Suppressor macrophage treated with lipopolysaccharide for 4 hours (primary cell): ENCODE measurements at regions not wholly inside any gene's neighbourhood (a gene's known extent, or its start where the extent isn't known, plus 50 kb on each side); places are given as distances from the start of the nearest gene placed in this dataset.
A peak's percentile ranks its signal among the peaks of the same experiment; 100 is the strongest.

ENCODE experiments used
- DNase-seq: peaks from one replicate; pipeline ENCODE4 v3.0.0-alpha.2; 2020

- DNase-seq: no peak
Measured at GRCh38 chr12:97276661-97277429, 185.8 kb upstream of the RMST start.

DNA sequence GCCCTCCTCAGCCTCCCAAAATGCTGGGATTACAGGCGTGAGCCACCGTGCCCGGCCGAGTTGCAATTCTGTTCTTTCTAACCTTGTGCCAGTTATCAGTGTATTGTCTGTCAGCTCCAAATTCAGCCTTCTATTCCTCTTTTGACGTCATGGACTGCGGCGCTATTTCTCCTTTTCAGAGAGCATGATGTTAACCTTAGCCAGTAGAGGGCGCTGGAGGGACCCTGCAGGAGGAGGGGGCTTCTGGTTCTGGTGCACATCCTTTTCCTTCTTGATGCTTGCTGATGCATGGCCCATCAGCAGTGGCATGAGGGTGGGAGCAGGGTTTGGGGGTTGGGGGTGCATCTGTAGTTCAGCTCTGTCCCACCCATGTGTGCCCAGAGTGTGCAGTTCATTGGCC, 179.3 kb upstream of the RMST start:
- no peak for DNase-seq

DNA sequence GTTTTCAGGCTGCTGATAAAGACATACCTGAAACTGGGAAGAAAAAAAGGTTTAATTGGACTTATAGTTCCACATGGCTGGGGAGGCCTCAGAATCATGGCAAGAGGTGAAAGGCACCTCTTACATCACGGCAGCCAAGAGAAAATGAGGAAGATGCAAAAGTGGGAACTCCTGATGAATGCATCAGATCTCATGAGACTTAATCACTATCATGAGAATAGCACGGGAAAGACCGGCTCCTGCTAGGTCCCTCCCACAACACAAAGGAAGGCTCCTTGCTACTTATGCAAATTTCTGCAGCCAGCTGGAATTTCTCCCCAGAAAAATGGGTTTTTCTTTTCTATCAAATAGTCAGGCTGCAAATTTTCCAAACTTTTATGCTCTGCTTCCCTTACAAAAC, 174.1 kb upstream of the RMST start:
- DNase-seq: peak; percentile 81

GRCh38 chr12:97292588-97292987, 170.0 kb upstream of the RMST start:
- DNase-seq: peak; percentile 13

- peak; percentile 48 for DNase-seq
Measured at GRCh38 chr12:97293541-97293940, 169.1 kb upstream of the RMST start.

DNA sequence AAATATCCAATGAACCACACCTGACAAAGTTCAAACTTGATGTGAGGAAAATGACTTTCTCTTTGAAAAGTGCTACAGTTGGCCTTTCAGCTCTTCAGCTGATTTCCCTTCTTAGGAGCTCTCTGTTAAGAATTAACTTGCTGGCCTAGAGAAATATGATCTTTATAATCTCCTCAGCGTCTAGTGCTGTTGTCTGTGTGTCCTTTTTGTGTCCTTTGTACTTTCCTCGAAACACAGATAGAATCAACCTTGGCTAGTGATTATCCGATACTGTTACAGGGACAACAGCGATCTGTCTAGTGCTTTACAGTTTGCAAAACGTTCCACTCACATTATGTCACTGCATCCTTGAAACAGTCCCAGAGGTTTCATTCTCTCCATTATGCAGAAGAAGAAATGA, 162.8 kb upstream of the RMST start:
- no peak for DNase-seq

- no peak for DNase-seq
Measured at GRCh38 chr12:97300431-97300830, 162.2 kb upstream of the RMST start.

DNA sequence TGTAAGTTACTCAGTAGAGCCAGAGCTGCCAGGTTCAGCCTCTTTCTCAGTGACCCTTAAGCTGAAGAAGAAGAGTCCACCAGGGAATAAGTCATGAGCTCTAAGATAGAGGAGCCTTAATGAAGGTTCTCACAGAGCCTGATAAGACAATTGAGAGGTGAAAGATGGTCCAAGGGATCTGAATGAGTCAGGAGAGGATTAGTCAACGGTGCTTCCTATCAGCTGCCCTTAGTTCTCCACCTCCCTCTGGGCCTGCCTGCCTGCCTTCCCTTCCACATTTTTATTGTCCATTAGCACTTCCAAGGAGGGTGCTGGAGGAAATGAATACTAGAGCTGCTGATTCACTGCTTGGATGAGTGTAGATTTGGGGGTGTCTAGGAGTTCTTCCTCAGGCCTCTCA, 161.7 kb upstream of the RMST start:
- peak; percentile 11 for DNase-seq

GRCh38 chr12:97301576-97301975, 161.0 kb upstream of the RMST start:
- no peak for DNase-seq

GRCh38 chr12:97305651-97306050, 157.0 kb upstream of the RMST start:
- no peak for DNase-seq

GRCh38 chr12:97306147-97306546, 156.5 kb upstream of the RMST start:
- peak; percentile 48 for DNase-seq

GRCh38 chr12:97308576-97309198, 153.9 kb upstream of the RMST start:
- peak; percentile 67 for DNase-seq

- DNase-seq: no peak
Measured at GRCh38 chr12:97309921-97310320, 152.7 kb upstream of the RMST start.

DNA sequence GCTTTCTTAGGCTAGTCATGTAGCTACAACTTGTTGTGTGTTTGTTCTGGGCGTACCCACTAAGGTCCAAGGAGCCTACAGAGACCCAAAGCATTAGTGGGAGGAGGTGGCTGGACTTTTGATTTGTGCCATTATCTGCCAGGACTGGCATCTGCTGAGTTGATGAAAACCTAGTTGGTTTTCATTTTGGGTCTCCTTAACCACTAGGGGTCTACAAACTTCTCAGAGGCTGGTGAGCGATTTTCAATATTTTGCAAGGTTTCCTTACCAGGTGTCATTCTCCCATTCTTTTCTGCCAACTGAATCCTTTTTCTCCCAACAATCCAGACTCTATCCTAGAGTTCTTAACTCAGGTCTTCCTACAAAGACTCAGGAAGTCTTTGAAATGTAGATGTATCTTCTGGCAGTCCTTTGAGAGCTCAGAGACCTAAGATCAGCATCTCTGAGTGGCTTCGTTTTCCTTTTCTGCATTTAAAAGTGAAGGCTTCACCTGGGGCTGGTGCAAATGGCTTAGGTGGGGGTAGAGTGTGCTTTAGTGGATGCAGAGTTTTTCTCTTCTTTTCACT, 150.0 kb upstream of the RMST start:
- DNase-seq: no peak

GRCh38 chr12:97313471-97314190, 149.0 kb upstream of the RMST start:
- no peak for DNase-seq

GRCh38 chr12:97316321-97316720, 146.3 kb upstream of the RMST start:
- DNase-seq: no peak

GRCh38 chr12:97321621-97322020, 141.0 kb upstream of the RMST start:
- no peak for DNase-seq

GRCh38 chr12:97322388-97322787, 140.2 kb upstream of the RMST start:
- DNase-seq: no peak

- DNase-seq: no peak
Measured at GRCh38 chr12:97323154-97323553, 139.4 kb upstream of the RMST start.

GRCh38 chr12:97324471-97324870, 138.1 kb upstream of the RMST start:
- DNase-seq: no peak

- no peak for DNase-seq
Measured at GRCh38 chr12:97335115-97335514, 127.5 kb upstream of the RMST start.

DNA sequence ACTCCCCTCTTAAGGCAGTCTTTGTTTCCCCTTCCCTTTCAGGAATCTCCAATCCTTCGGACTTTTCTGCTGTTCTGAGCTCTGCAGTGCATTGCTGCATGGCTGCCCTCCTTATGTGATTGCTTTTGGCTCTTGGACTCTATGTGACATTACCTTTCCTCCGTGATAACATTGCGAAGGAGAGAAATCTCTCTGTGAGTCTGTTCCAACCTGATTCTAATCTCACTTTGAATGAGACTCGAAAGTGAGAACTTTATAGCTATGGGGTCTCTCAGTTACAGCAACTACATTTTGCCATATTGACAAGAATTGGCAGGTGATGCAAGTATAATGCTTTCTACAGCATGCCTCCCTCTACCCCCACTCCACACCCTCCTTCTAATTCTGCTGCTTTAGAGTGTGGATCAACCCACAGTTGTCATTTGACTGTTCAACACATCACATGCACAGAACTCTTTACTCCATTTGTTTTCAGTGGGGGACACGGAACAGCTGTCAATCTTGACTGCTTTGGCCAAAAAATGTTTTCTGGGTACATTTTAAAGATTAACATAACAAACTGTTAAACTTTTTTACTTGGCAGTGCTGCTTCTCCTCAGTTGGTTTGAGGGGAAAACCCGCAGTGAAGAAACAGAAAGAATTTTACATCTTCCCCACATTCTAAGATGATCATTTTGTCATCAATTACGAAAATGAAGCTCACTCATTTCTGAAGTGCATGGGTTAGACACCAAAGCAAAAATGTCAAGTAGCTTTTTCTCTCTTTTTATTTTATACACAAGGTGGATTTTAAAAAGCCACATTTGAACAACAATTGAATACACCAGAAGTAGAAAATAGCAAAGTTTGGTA, 125.5 kb upstream of the RMST start:
- DNase-seq: peak; percentile 0

- no peak for DNase-seq
Measured at GRCh38 chr12:97342130-97342529, 120.5 kb upstream of the RMST start.
